IMR-90 (cell line): ENCODE measurements at regions not wholly inside any gene's neighbourhood (a gene's known extent, or its start where the extent isn't known, plus 50 kb on each side); places are given as distances from the start of the nearest gene placed in this dataset.

Experiments
- ATAC-seq: fragments of 200-7000 bp; cut with Tn5 transposase; 2 replicates; pipeline ENCODE4 v1.9.1; 2020; ENCODE audit warnings: low read depth, mild to moderate bottlenecking, moderate library complexity
- BruUV-seq: library from RNA; stranded (reverse); fragments of 400-500 nt; replicated peaks from 2 replicates; lab custom pipeline; 2021; lab: Mats Ljungman, UMichigan
- CTCF ChIA-PET: fragments of 300-600 bp; formaldehyde crosslinking; extraction: SDS; loops from one replicate; lab custom pipeline; 2021; ENCODE audit warnings: antibody characterized with exemption; lab: Yijun Ruan, JAX
- POLR2A ChIA-PET: fragments of 300-600 bp; sonication (Branson Sonifier 250); formaldehyde crosslinking; loops from one replicate; lab custom pipeline; 2022; ENCODE audit warnings: antibody characterized with exemption; ENCODE audit not compliant: unreplicated experiment; lab: Charles Lee
- DNase-seq: peaks from one replicate; pipeline ENCODE4 v3.0.0; 2013
- H2AFZ ChIP-seq: replicated peaks from 2 replicates; pipeline ENCODE3; 2013; ENCODE audit warnings: low read length, mild to moderate bottlenecking; ENCODE audit not compliant: poor library complexity
- H2AK5ac ChIP-seq: 2 replicates; pipeline ENCODE4 v1.6.1; 2013; ENCODE audit warnings: low read depth, low read length, inconsistent platforms
- H2AK9ac ChIP-seq: replicated peaks from 2 replicates; pipeline ENCODE3; 2013; ENCODE audit warnings: mild to moderate bottlenecking, low read depth, low read length, moderate library complexity; ENCODE audit not compliant: poor library complexity
- H2BK120ac ChIP-seq: 2 replicates; pipeline ENCODE4 v1.6.1; 2013; ENCODE audit warnings: low read depth, low read length, inconsistent platforms
- H2BK15ac ChIP-seq: 3 replicates; pipeline ENCODE4 v1.6.1; 2013; ENCODE audit warnings: low read depth, low read length, inconsistent platforms
- H2BK20ac ChIP-seq: 2 replicates; pipeline ENCODE4 v1.6.1; 2013; ENCODE audit warnings: low read depth, mild to moderate bottlenecking, inconsistent platforms, low read length, moderate library complexity
- H2BK5ac ChIP-seq: 2 replicates; pipeline ENCODE4 v1.6.1; 2013; ENCODE audit warnings: mild to moderate bottlenecking, low read depth, low read length, inconsistent platforms; ENCODE audit not compliant: poor library complexity, severe bottlenecking
- H3K14ac ChIP-seq: replicated peaks from 2 replicates; pipeline ENCODE4 v1.6.1; 2013; ENCODE audit warnings: low read depth, low read length, inconsistent platforms
- H3K18ac ChIP-seq: 2 replicates; pipeline ENCODE4 v1.6.1; 2013; ENCODE audit warnings: low read depth, low read length, control low read depth
- H3K23ac ChIP-seq: 2 replicates; pipeline ENCODE4 v1.6.1; 2013; ENCODE audit warnings: low read depth, low read length, inconsistent platforms
- H3K27ac ChIP-seq: 2 replicates; pipeline ENCODE4 v1.5.1; 2013; ENCODE audit warnings: mild to moderate bottlenecking, control low read depth, low read length; ENCODE audit not compliant: insufficient read depth
- H3K27me3 ChIP-seq: 2 replicates; pipeline ENCODE4 v1.6.1; 2013; ENCODE audit warnings: low read length; ENCODE audit not compliant: control insufficient read depth, insufficient read depth
- H3K36me3 ChIP-seq: 2 replicates; pipeline ENCODE4 v1.6.1; 2013; ENCODE audit warnings: low read length, mixed read lengths; ENCODE audit not compliant: control insufficient read depth, insufficient read depth
- H3K4ac ChIP-seq: 2 replicates; pipeline ENCODE4 v1.6.1; 2013; ENCODE audit warnings: low read depth, low read length, inconsistent platforms
- H3K4me1 ChIP-seq: 2 replicates; pipeline ENCODE4 v1.6.1; 2013; ENCODE audit warnings: low read length, mixed read lengths; ENCODE audit not compliant: control insufficient read depth, insufficient read depth
- H3K4me2 ChIP-seq: 2 replicates; pipeline ENCODE4 v1.6.1; 2013; ENCODE audit warnings: low read depth, mild to moderate bottlenecking, control low read depth, low read length, moderate library complexity
- H3K4me3 ChIP-seq: 2 replicates; pipeline ENCODE4 v1.5.1; 2013; ENCODE audit warnings: low read depth, mild to moderate bottlenecking, control low read depth, low read length, moderate library complexity; ENCODE audit not compliant: insufficient read depth
- H3K56ac ChIP-seq: 2 replicates; pipeline ENCODE4 v1.6.1; 2013; ENCODE audit warnings: low read length, inconsistent platforms; ENCODE audit not compliant: insufficient read depth; ENCODE audit errors: extremely low read depth
- H3K79me1 ChIP-seq, 2 experiments: 2 replicates each; pipeline ENCODE4 v1.6.1; 2013; ENCODE audit warnings: low read length in 2 of 2, inconsistent platforms in 1 of 2, low read depth in 1 of 2
- H3K9ac ChIP-seq: 2 replicates; pipeline ENCODE4 v1.6.1; 2013; ENCODE audit warnings: low read depth, low read length, control low read depth
- H3K9me1 ChIP-seq: 2 replicates; pipeline ENCODE4 v1.6.1; 2013; ENCODE audit warnings: low read length, inconsistent platforms; ENCODE audit not compliant: insufficient read depth
- H3K9me3 ChIP-seq: 2 replicates; pipeline ENCODE4 v1.6.1; 2013; ENCODE audit warnings: low read length; ENCODE audit not compliant: control insufficient read depth, insufficient read depth
- H4K20me1 ChIP-seq: 2 replicates; pipeline ENCODE4 v1.6.1; 2013; ENCODE audit warnings: low read length, inconsistent platforms; ENCODE audit not compliant: insufficient read depth
- H4K5ac ChIP-seq: 2 replicates; pipeline ENCODE4 v1.6.1; 2013; ENCODE audit warnings: mild to moderate bottlenecking, low read depth, low read length, control low read depth
- H4K8ac ChIP-seq, 2 experiments: 2 replicates each; pipeline ENCODE4 v1.6.1; 2013; ENCODE audit warnings: low read depth in 2 of 2, low read length in 2 of 2, control low read depth in 1 of 2, inconsistent platforms in 1 of 2
- H4K91ac ChIP-seq: 2 replicates; pipeline ENCODE4 v1.6.1; 2013; ENCODE audit warnings: low read depth, low read length, inconsistent platforms; ENCODE audit not compliant: insufficient read depth
- MXI1 ChIP-seq: IDR thresholded peaks from 2 replicates; pipeline ENCODE4 v1.6.1; 2012; ENCODE audit warnings: low read depth, mild to moderate bottlenecking, low read length, moderate library complexity, borderline replicate concordance
- SMC3 ChIP-seq: fragments of 150-350 bp; IDR thresholded peaks from 2 replicates; pipeline ENCODE4 v1.6.1; 2016; ENCODE audit warnings: low read depth, mild to moderate bottlenecking, antibody characterized with exemption, low read length, moderate library complexity
- WGBS, 2 experiments: methylation state at CpG; one replicate each; pipeline versions ENCODE4 v1.1.5 to v1.1.7; 2013; ENCODE audit warnings: missing lambda C conversion rate in 2 of 2; ENCODE audit not compliant: insufficient read length in 1 of 2; ENCODE audit errors: extremely low coverage in 2 of 2; 5-methylcytosine and 5-hydroxymethylcytosine counted together
- dilution Hi-C: fragments of 300-500 bp; cut with HindIII; formaldehyde crosslinking; loops from one replicate; pipeline ENCODE4 v1.14.3; 2018; ENCODE audit warnings: low sequenced_read_pairs; ENCODE audit not compliant: unreplicated experiment
- in situ Hi-C: fragments of 300-500 bp; cut with MboI; formaldehyde crosslinking; loops from 3 replicates; pipeline ENCODE4 v1.14.3; 2019; ENCODE audit warnings: low sequenced_read_pairs, inconsistent platforms, mixed read lengths
- intact Hi-C: fragments of 100-400 bp; cut with micrococcal nuclease; formaldehyde crosslinking; loops from 2 replicates; pipeline ENCODE4 v1.10.0; 2022
- TF ChIP-seq, protein P1 (sequence below): conservative IDR thresholded peaks from 2 replicates; pipeline ENCODE4 v1.5.1; 2012; ENCODE audit warnings: mild to moderate bottlenecking, low read depth, low read length, improper control_type of control experiment

DNA sequence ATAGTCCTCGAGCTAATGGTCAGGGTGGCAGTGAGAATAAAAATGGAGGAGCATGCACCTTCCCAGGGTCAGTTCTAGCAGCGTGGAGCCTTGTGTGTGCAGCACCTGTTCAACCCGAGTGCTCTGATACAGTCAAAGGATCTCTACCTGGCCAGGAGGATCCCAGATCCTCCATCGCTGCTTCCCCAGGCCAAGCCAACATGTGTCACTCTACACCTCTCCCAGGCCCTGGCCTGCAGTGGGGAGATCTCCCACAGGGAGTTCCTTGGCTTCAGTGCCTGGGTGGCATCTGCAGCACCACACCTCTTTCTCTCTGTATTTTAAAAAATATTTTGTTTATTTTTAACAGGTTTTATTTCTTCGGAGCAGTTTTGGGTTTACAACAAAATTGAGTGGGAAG lies 414.8 kb upstream of the C2CD4B start:
- ATAC-seq: no peak
- WGBS, 2 experiments: 100% methylated on average over 1 of the region's 5 CpGs; no CpG with 5 or more reads in 1 of the 2 experiments
- H3K9me3 ChIP-seq: no peaks in the 10 kb centered on the region
- H2AFZ ChIP-seq: no peak overlapping the region
- H2BK120ac ChIP-seq: no peak overlapping the region
- H4K20me1 ChIP-seq: peaks cover 5% of the 10 kb centered on the region; the same call in 1 of the 2 replicates
- TF ChIP-seq SMC3 (no peak), MXI1 (no peak)
- TF ChIP-seq, protein P1, sequence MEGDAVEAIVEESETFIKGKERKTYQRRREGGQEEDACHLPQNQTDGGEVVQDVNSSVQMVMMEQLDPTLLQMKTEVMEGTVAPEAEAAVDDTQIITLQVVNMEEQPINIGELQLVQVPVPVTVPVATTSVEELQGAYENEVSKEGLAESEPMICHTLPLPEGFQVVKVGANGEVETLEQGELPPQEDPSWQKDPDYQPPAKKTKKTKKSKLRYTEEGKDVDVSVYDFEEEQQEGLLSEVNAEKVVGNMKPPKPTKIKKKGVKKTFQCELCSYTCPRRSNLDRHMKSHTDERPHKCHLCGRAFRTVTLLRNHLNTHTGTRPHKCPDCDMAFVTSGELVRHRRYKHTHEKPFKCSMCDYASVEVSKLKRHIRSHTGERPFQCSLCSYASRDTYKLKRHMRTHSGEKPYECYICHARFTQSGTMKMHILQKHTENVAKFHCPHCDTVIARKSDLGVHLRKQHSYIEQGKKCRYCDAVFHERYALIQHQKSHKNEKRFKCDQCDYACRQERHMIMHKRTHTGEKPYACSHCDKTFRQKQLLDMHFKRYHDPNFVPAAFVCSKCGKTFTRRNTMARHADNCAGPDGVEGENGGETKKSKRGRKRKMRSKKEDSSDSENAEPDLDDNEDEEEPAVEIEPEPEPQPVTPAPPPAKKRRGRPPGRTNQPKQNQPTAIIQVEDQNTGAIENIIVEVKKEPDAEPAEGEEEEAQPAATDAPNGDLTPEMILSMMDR: no peak
- no peak overlapping the region for H3K56ac ChIP-seq
- H3K4ac ChIP-seq: no peak overlapping the region
- no peaks in the 10 kb centered on the region for H3K27me3 ChIP-seq
- dilution Hi-C loops: no loop called here
- H3K23ac ChIP-seq: no peak overlapping the region
- H3K9me1 ChIP-seq: no peaks in the 10 kb centered on the region
- H3K36me3 ChIP-seq: peaks cover 3% of the 10 kb centered on the region
- no peak overlapping the region for H4K5ac ChIP-seq
- no peak overlapping the region for H3K4me3 ChIP-seq
- intact Hi-C loops: no loop called here
- no peak overlapping the region for H2BK5ac ChIP-seq
- DNase-seq: no peak
- H3K79me1 ChIP-seq: no peaks in the 10 kb centered on the region
- ChIA-PET CTCF (no interaction called here), POLR2A (no interaction called here)
- H3K4me1 ChIP-seq: no peaks in the 10 kb centered on the region; the same call in 1 of the 2 replicates
- BruUV-seq: no TSS peak
- no peak overlapping the region for H2BK20ac ChIP-seq
- no peak overlapping the region for H3K9ac ChIP-seq
- H4K8ac ChIP-seq: no peak overlapping the region
- H3K14ac ChIP-seq: no peak overlapping the region
- no peak overlapping the region for H3K4me2 ChIP-seq
- no peak overlapping the region for H2AK5ac ChIP-seq
- no peak overlapping the region for H3K27ac ChIP-seq
- H2AK9ac ChIP-seq: no peak overlapping the region
- H3K18ac ChIP-seq: no peak overlapping the region
- H4K91ac ChIP-seq: no peak overlapping the region
- no peak overlapping the region for H2BK15ac ChIP-seq
- in situ Hi-C loops: no loop called here
